Neutrophil (primary cell): ENCODE measurements at regions not wholly inside any gene's neighbourhood (a gene's known extent, or its start where the extent isn't known, plus 50 kb on each side); places are given as distances from the start of the nearest gene placed in this dataset.

Source experiments
- H3K27ac ChIP-seq: fragments of 200-600 bp; sonication (generic); 2 replicates; pipeline ENCODE4 v1.5.1; 2016; ENCODE audit warnings: mild to moderate bottlenecking, moderate library complexity
- H3K27me3 ChIP-seq: fragments of 200-600 bp; sonication (generic); 2 replicates; pipeline ENCODE4 v1.6.0; 2016; ENCODE audit warnings: mild to moderate bottlenecking
- H3K36me3 ChIP-seq: fragments of 200-600 bp; sonication (generic); 2 replicates; pipeline ENCODE4 v1.5.1; 2017
- H3K4me1 ChIP-seq, 2 experiments: fragments of 200-600 bp in 1 of 2; sonication (generic) in 1 of 2; 1 replicate in 1 of 2; 2 replicates in 1 of 2; pipeline versions ENCODE4 v1.5.1 to v1.6.1; 2013 to 2016; ENCODE audit warnings: low read depth in 1 of 2, low read length in 1 of 2, mild to moderate bottlenecking in 1 of 2, moderate library complexity in 1 of 2; ENCODE audit not compliant: control insufficient read depth in 1 of 2, insufficient read depth in 1 of 2
- H3K4me3 ChIP-seq, 2 experiments: fragments of 200-600 bp in 1 of 2; sonication (generic) in 1 of 2; 1 replicate in 1 of 2; 2 replicates in 1 of 2; pipeline ENCODE4 v1.5.1; 2013 to 2016; ENCODE audit warnings: low read depth in 1 of 2, low read length in 1 of 2, mild to moderate bottlenecking in 1 of 2, moderate library complexity in 1 of 2
- H3K9me3 ChIP-seq: fragments of 200-600 bp; sonication (generic); 2 replicates; pipeline ENCODE4 v1.5.1; 2016
- TF ChIP-seq, protein P1 (sequence below): fragments of 200-600 bp; sonication (generic); IDR thresholded peaks from 2 replicates; pipeline ENCODE4 v1.5.1; 2016; ENCODE audit warnings: antibody characterized with exemption

DNA sequence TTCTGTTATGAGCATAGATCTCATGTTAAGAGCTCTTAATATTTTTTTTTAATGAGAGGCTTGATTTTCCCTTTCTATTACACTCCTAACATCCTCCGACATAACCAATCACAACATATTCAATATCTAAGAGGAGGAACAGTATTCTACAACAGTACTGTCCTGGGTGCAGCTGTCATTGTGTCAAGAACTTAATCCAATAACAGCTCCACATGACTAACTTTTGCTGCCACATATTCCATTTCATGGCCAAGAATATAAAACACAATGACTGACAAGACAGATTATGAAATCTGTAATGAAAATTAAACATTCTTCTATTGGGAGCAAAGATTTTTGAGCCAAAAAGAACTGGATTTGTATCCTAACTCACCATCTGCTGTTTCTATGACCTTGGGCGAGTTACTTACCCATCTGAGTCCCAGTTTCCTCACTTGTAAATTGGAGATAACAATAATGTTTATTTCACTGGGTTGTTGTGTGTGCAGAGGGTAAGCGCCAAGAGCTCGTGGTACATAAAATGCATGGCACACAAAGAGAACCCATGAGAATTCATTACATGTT is 405.6 kb downstream of the SPRY1 start:
- Histone ChIP-seq H3K27me3 (no peaks in the 10 kb centered on the region), H3K36me3 (no peaks in the 10 kb centered on the region), H3K4me3 (no peak overlapping the region), H3K4me1 (no peaks in the 10 kb centered on the region), H3K27ac (no peak overlapping the region), H3K9me3 (no peaks in the 10 kb centered on the region)
- TF ChIP-seq, protein P1, sequence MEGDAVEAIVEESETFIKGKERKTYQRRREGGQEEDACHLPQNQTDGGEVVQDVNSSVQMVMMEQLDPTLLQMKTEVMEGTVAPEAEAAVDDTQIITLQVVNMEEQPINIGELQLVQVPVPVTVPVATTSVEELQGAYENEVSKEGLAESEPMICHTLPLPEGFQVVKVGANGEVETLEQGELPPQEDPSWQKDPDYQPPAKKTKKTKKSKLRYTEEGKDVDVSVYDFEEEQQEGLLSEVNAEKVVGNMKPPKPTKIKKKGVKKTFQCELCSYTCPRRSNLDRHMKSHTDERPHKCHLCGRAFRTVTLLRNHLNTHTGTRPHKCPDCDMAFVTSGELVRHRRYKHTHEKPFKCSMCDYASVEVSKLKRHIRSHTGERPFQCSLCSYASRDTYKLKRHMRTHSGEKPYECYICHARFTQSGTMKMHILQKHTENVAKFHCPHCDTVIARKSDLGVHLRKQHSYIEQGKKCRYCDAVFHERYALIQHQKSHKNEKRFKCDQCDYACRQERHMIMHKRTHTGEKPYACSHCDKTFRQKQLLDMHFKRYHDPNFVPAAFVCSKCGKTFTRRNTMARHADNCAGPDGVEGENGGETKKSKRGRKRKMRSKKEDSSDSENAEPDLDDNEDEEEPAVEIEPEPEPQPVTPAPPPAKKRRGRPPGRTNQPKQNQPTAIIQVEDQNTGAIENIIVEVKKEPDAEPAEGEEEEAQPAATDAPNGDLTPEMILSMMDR: no peak

DNA sequence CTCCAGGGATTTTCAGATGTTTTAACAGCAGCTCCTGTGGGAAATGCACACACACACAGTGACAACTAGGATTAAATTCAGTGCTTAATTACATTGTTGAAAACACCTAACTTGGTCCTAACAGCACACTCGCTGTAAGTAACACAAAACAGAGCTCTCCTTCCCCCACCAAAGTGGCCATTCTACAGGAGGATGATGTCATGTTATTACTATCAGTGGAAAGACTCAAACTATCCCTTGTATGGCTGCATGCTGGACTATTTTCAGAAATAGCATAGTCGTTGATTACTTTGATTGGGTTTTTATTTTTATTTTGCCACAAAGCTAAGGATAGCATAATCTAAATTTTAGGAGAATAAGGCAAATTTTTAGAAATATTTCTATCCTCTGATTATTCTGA is 406.3 kb downstream of the SPRY1 start:
- Histone ChIP-seq H3K9me3 (no peaks in the 10 kb centered on the region), H3K36me3 (no peaks in the 10 kb centered on the region), H3K27me3 (no peaks in the 10 kb centered on the region), H3K4me3 (no peak overlapping the region), H3K4me1 (no peaks in the 10 kb centered on the region), H3K27ac (no peak overlapping the region)
- TF ChIP-seq, protein P1: no peak

DNA sequence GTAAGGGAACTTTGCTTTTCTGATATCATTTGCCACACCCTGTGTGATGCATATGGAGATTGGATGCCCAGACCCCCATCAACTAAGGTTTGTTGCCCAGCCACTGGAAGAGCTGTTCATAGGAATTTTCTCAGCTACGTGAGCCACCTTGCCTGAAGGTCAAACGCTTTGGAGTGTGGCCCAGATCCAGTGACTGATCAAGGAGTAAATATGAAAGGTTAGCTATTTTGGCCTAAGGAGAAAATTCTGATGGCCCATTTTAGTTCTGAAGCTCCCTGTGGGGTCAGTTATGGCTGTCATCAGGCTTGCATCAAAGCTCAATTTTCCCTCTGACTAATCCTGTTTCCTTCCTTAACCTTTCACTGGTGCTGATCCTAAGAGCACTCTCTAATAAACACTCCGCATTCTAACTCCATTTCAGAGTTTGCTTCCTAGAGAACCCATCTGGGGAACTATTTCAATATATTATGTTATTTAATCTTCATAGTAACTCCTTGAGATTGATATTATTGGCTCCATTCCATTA is 407.7 kb downstream of the SPRY1 start:
- Histone ChIP-seq H3K4me1 (no peaks in the 10 kb centered on the region), H3K27me3 (no peaks in the 10 kb centered on the region), H3K36me3 (no peaks in the 10 kb centered on the region), H3K27ac (no peak overlapping the region), H3K4me3 (no peak overlapping the region), H3K9me3 (no peaks in the 10 kb centered on the region)
- TF ChIP-seq, protein P1: no peak

DNA sequence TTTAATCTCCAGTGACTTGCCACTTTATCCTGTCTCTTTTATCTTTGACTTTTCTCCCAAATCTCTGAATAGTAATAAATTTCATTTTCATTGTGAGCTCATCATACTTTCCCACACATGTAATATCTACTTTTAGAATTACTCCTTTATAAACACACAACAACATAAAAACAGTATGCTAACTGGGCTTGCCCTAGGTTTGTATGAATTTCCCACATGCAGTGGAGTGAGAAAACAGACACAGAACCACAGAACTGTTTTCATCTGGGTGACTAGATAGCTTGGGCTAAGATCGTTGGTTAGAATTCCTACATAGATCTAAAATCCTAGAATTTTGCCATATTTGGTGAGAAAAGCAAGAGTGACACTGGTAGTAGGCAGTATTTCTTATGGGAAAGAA is 409.5 kb downstream of the SPRY1 start:
- TF ChIP-seq, protein P1: no peak
- H3K9me3 ChIP-seq: no peaks in the 10 kb centered on the region
- no peak overlapping the region for H3K27ac ChIP-seq
- H3K4me1 ChIP-seq: no peaks in the 10 kb centered on the region
- no peak overlapping the region for H3K4me3 ChIP-seq
- H3K36me3 ChIP-seq: no peaks in the 10 kb centered on the region
- no peaks in the 10 kb centered on the region for H3K27me3 ChIP-seq

DNA sequence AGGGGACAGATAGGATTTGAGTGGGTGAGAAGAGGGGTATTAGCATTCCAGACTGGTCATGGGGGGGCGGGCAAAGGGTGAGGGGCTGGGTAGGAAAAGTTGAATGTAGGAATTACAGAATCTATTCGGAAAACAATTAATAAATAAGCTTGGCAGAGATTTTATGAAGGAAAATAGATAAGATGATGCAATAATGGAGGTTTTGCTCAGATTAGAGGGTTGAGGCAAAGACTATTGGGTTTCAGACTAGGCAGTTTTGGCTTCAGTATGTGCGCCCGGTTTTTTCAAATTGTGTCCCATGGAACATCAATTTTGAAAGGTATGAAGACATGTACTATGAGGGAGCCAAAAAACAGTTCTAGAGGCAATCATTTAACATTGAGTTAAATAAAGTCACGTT is 410.6 kb downstream of the SPRY1 start:
- TF ChIP-seq, protein P1: no peak
- no peaks in the 10 kb centered on the region for H3K36me3 ChIP-seq
- H3K27me3 ChIP-seq: no peaks in the 10 kb centered on the region
- H3K4me3 ChIP-seq: no peak overlapping the region
- H3K9me3 ChIP-seq: no peaks in the 10 kb centered on the region
- H3K4me1 ChIP-seq: peaks cover 0 to 6% of the 10 kb centered on the region in 2 experiments
- H3K27ac ChIP-seq: no peak overlapping the region
